ENCODE measurements at regions not wholly inside any gene's neighbourhood (a gene's known extent, or its start where the extent isn't known, plus 50 kb on each side); places are given as distances from the start of the nearest gene placed in this dataset.

DNA sequence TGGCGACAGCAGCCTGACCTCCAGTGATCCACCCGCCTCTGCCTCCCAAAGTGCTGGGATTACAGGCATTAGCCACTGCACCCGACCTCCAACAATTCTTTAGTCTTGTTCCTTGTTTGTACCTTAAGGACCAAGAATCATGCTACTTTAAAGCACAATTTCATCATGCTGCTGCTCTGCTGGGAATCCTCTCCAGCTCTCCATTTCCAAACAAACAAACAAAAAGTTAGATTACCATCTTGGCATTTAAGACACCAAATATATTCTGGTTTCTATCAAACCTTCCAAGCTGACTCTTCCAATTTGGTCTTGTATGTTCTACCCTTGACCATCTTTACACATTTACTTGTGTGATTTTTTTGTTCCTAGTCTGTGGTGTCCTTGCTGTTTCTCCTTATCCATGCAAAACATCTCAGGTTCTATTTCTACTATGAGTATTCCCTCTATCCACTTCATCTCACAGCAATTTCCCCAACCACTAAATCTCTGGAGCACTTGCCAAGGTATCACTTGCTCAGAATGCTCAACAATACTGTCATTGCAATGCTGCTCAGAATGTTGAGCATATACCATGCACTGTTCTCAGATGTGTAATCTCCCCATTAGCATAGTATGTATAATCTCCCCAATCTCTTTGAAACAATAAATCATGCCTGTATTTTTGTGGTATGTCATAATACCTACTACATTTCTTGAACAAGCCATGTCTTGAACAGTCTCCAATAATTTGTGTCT lies 73.2 kb upstream of the GALNT5 start:
- H3K27ac ChIP-seq (ENCODE audit: low read length) = no peak overlapping the region
- H3K4me1 ChIP-seq (ENCODE audit: control insufficient read depth, insufficient read depth, low read length) = no peaks in the 10 kb centered on the region
- TF ChIP-seq TCF7L2 (IDR thresholded peaks at IDR 0.05; ENCODE audit: low read depth, low read length) = no peak
- TF ChIP-seq POLR2AphosphoS5 (IDR thresholded peaks at IDR 0.05; ENCODE audit: low read depth, low read length) = no peak
- TF ChIP-seq, protein P1, sequence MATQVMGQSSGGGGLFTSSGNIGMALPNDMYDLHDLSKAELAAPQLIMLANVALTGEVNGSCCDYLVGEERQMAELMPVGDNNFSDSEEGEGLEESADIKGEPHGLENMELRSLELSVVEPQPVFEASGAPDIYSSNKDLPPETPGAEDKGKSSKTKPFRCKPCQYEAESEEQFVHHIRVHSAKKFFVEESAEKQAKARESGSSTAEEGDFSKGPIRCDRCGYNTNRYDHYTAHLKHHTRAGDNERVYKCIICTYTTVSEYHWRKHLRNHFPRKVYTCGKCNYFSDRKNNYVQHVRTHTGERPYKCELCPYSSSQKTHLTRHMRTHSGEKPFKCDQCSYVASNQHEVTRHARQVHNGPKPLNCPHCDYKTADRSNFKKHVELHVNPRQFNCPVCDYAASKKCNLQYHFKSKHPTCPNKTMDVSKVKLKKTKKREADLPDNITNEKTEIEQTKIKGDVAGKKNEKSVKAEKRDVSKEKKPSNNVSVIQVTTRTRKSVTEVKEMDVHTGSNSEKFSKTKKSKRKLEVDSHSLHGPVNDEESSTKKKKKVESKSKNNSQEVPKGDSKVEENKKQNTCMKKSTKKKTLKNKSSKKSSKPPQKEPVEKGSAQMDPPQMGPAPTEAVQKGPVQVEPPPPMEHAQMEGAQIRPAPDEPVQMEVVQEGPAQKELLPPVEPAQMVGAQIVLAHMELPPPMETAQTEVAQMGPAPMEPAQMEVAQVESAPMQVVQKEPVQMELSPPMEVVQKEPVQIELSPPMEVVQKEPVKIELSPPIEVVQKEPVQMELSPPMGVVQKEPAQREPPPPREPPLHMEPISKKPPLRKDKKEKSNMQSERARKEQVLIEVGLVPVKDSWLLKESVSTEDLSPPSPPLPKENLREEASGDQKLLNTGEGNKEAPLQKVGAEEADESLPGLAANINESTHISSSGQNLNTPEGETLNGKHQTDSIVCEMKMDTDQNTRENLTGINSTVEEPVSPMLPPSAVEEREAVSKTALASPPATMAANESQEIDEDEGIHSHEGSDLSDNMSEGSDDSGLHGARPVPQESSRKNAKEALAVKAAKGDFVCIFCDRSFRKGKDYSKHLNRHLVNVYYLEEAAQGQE (IDR thresholded peaks at IDR 0.05; ENCODE audit: insufficient read depth in 1 of 2, low read depth in 2 of 2, low read length in 1 of 2) = no peak
- no peak for TF ChIP-seq SIN3A (IDR thresholded peaks at IDR 0.05; ENCODE audit: borderline replicate concordance, insufficient read depth, low read depth, low read length)
- TF ChIP-seq, protein P2, sequence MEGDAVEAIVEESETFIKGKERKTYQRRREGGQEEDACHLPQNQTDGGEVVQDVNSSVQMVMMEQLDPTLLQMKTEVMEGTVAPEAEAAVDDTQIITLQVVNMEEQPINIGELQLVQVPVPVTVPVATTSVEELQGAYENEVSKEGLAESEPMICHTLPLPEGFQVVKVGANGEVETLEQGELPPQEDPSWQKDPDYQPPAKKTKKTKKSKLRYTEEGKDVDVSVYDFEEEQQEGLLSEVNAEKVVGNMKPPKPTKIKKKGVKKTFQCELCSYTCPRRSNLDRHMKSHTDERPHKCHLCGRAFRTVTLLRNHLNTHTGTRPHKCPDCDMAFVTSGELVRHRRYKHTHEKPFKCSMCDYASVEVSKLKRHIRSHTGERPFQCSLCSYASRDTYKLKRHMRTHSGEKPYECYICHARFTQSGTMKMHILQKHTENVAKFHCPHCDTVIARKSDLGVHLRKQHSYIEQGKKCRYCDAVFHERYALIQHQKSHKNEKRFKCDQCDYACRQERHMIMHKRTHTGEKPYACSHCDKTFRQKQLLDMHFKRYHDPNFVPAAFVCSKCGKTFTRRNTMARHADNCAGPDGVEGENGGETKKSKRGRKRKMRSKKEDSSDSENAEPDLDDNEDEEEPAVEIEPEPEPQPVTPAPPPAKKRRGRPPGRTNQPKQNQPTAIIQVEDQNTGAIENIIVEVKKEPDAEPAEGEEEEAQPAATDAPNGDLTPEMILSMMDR (IDR thresholded peaks at IDR 0.05) = no peak
- DNase-seq (ENCODE audit: low read depth, low spot score) = no peak
- in situ Hi-C loops (cut with HindIII; ENCODE audit: low pct_unique_long_range_greater_than_20kb, low sequenced_read_pairs) = no loop called here
- ChIA-PET CTCF (interaction anchor here (0.6 kb wide), 1 partner anchor 903 kb away, joined by 5 read pairs; no protein-coding TSS in a partner anchor), POLR2A (no interaction called here)
- no peaks in the 10 kb centered on the region for H3K36me3 ChIP-seq (ENCODE audit: control insufficient read depth, insufficient read depth, low read length)
- no peak overlapping the region for H3K4me3 ChIP-seq (ENCODE audit: low read depth in 2 of 2, low read length in 2 of 2)
- no peaks in the 10 kb centered on the region for H3K27me3 ChIP-seq (ENCODE audit: control insufficient read depth, insufficient read depth, low read length)
- BruUV-seq (replicated peaks) = no TSS peak
- intact Hi-C loops (cut with micrococcal nuclease; ENCODE audit: unreplicated experiment) = no loop called here
- no peak for ATAC-seq
- no peaks in the 10 kb centered on the region for H3K9me3 ChIP-seq (ENCODE audit: control insufficient read depth, insufficient read depth, low read depth, low read length)

- intact Hi-C loops (cut with micrococcal nuclease; ENCODE audit: unreplicated experiment) = no loop called here
- no TSS peak for BruUV-seq (replicated peaks)
- Histone ChIP-seq H3K27me3 (ENCODE audit: control insufficient read depth, insufficient read depth, low read length) (no peaks in the 10 kb centered on the region), H3K4me3 (ENCODE audit: low read depth in 2 of 2, low read length in 2 of 2) (no peak overlapping the region), H3K9me3 (ENCODE audit: control insufficient read depth, insufficient read depth, low read depth, low read length) (no peaks in the 10 kb centered on the region), H3K36me3 (ENCODE audit: control insufficient read depth, insufficient read depth, low read length) (no peaks in the 10 kb centered on the region), H3K27ac (ENCODE audit: low read length) (no peak overlapping the region), H3K4me1 (ENCODE audit: control insufficient read depth, insufficient read depth, low read length) (no peaks in the 10 kb centered on the region)
- DNase-seq (ENCODE audit: low read depth, low spot score) (no peak), ATAC-seq (no peak)
- in situ Hi-C loops (cut with HindIII; ENCODE audit: low pct_unique_long_range_greater_than_20kb, low sequenced_read_pairs) = no loop called here
- CTCF ChIA-PET = no interaction called here
- POLR2A ChIA-PET = no interaction called here
- no peak for TF ChIP-seq SIN3A (IDR thresholded peaks at IDR 0.05; ENCODE audit: borderline replicate concordance, insufficient read depth, low read depth, low read length)
- no peak for TF ChIP-seq TCF7L2 (IDR thresholded peaks at IDR 0.05; ENCODE audit: low read depth, low read length)
- TF ChIP-seq, protein P1 (IDR thresholded peaks at IDR 0.05; ENCODE audit: insufficient read depth in 1 of 2, low read depth in 2 of 2, low read length in 1 of 2) = no peak
- no peak for TF ChIP-seq POLR2AphosphoS5 (IDR thresholded peaks at IDR 0.05; ENCODE audit: low read depth, low read length)
- TF ChIP-seq, protein P2 (IDR thresholded peaks at IDR 0.05) = no peak
These were observed 71.9 kb upstream of the GALNT5 start for GRCh38 chr2:157185476-157186227.
